ENCODE measurements at regions not wholly inside any gene's neighbourhood (a gene's known extent, or its start where the extent isn't known, plus 50 kb on each side); places are given as distances from the start of the nearest gene placed in this dataset.
A peak's percentile ranks its signal among the peaks of the same experiment; 100 is the strongest.

GRCh38 chr12:87846045-87846444, 183.2 kb downstream of the C12orf50 start:
- peak in 3 of 4 donors; percentile 7 to 17 (median 10) for DNase-seq (ENCODE audit: low read depth in 4 of 4, low spot score in 3 of 4)

- no peak for DNase-seq (ENCODE audit: low read depth in 4 of 4, low spot score in 3 of 4)
Observed at GRCh38 chr12:87841935-87842334, 187.3 kb downstream of the C12orf50 start.

- no peak for DNase-seq (ENCODE audit: low read depth in 4 of 4, low spot score in 3 of 4)
Observed at GRCh38 chr12:87836190-87836589, 193.0 kb downstream of the C12orf50 start.

GRCh38 chr12:87828382-87828973, 200.7 kb downstream of the C12orf50 start:
- no peak for DNase-seq (ENCODE audit: low read depth in 4 of 4, low spot score in 3 of 4)

DNA sequence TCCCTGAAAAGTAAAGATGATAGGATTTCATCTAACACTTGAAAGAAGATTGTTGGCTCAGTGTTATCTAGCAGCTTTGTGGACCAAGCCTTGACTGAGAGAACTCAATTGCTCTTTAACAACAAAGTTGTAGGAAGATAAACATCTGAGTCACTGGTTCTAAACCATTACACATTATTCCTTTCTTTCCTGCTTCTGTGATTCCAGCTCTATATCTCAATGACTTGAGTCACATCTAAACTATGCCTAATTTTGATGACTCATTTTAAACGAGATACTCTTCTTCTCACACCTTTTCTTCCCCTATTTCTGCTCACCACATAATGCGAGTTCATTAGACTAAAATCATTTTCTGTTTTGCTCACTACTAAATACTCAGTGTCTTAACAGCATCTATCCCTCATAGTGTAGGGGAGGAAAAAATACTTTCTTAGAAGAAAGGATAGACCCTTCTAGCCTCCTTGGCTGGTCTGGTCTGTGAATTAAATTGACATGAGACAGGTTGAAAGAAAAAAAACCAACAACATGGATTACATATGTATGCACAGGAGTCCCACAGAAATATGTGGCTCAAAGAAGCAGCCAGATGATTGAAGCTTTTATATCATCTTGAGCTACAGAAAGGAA, 201.4 kb downstream of the C12orf50 start:
- no peak for DNase-seq (ENCODE audit: low read depth in 4 of 4, low spot score in 3 of 4)

- no peak for DNase-seq (ENCODE audit: low read depth in 4 of 4, low spot score in 3 of 4)
Observed at GRCh38 chr12:87822923-87823322, 206.3 kb downstream of the C12orf50 start.

- DNase-seq (ENCODE audit: low read depth in 4 of 4, low spot score in 3 of 4): no peak
Observed at GRCh38 chr12:87820524-87821202, 208.5 kb downstream of the C12orf50 start.

DNA sequence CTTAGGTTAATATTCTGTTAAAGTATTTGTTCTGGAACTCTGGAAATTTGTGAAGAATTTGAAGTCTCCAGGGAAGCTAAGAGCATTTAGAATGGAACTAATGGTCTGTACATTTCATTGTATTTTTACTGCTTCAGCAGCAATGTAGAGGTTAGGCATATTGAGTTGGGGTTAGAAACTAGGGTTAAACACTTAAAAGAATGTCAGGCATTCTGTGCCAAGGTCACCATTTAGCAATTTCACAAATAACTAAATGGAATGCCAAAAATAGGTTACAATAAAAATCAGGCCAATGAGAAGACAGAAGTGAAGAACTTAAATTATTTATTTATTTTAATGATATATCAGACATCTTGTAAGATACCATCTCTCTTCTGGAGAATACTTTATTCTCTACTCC, 210.8 kb downstream of the C12orf50 start:
- no peak for DNase-seq (ENCODE audit: low read depth in 4 of 4, low spot score in 3 of 4)

DNA sequence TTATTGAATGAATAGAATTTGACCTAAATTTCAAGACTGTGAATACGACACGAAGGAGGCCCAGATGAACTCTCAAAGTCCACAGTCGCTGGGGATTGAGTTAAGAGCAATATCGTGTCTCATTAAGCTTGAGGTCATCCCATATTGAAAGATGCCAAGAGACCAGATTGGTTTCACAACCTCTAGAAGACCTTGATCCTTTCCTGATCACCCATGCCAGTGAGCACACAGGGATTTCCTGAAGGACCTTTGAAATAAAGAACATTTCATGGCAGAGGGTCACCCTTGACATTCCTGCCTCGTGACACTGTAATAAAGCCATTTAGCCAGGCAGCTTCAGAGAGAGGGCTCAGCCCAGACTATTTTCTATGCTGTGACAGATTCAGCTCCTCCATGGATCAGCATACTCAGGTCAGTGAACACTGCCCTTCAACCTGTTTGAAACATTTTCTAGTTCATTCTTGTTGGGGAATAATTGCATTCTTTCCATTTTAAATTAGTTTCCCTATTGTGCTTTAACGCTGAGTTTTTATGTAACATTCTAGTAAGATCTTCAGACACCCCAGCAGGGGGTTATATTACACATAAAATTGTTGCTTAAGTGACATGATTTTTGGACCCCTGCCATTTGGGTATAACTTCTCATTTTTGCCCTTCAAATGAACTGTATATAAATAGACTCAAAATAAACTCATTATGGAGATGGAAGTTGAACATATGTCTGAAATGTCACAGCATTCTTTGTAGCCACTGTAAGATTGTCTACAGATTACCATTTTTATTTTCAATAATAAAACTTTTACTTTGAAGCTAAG, 213.2 kb downstream of the C12orf50 start:
- peak in 1 of 4 donors; percentile 32 for DNase-seq (ENCODE audit: low read depth in 4 of 4, low spot score in 3 of 4)

DNA sequence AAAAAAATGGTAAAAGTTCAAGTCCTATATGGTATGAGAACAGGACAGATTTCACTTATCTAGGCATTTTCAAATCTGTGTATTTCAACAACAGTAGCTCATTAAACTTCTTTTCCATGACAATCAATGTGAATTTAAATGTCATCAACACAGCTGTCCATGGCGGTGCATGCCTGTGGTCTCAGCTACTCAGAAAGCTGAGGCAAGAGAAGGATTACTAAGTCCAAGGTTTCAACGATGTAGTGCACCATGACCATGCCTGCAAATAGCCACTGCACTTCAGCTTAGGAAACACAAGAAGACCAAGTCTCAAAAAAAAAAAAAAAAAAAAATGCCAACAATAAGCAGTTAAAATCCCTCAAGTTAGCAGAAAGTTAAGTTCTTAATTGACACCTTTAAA, 214.6 kb downstream of the C12orf50 start:
- no peak for DNase-seq (ENCODE audit: low read depth in 4 of 4, low spot score in 3 of 4)

DNA sequence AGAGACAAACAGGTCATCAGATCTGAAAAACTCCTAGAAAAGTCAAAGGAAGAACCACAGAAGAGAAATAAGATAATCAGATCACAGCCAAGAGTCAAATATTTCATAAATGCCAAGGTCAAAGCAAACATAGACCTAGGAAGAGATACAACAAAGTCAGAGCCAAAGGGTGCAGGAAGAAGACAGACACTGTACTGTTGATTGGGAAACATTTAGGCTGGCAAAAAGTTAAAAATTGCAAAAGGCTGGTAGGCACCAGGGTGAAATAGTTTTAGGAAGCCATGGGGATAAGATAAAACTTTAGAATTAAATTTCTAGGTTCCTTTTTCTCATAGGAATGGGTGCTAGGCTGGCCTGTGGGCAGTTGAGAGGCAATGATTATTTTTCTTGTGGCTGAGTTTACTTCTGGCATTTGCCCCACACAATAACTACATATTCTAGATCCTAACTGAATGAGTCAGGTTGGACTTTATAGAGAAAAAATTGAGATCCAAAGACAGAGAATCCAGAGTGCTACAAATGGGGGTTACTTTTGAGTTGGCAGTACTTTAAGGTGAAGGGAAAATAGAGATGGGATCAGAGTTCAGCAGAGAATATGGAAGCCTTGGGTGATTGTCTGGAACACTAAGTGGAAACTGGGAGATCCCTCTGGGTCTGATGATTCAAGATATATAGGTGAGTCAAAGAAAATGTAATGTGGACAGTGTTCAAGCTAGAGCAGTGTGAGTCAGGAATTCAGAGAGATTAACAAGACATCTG, 215.5 kb downstream of the C12orf50 start:
- no peak for DNase-seq (ENCODE audit: low read depth in 4 of 4, low spot score in 3 of 4)

DNA sequence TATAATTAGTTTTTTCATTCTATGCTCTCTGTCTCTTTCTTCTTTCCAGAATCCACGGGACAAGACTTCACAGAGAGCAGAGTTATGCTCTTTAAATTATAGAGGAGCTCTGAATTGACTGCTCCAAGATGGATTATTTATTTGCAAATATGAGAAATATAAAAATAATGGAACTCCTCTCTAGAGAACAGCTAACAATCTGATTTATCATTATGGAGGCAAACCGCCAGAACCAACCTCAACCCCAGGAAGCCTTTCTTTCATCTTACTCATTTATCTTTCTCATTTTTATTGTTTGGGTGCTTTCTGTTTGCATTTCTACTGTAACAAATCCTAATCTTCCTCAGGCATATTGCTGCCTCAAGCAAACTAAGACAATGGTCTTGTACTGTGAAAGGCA, 216.5 kb downstream of the C12orf50 start:
- DNase-seq (ENCODE audit: low read depth in 4 of 4, low spot score in 3 of 4): no peak

DNA sequence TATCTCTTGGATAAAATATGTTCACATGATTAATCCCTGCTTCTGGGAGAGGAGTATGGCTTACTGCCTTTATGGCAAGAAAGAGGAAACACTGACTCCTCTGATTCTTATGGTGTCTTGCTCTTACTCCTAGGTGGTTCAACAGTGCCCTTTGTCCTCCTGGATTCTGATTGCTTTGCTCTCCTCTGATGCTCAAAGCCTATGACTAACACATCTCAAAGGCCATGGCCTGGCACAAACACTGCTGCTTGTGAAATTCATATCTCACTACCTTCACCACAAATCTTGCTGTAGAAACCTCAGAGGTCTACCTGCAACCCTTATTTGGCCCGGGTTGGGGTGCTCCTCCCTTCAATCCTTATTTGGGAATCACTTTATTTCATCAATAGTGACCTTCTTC, 217.2 kb downstream of the C12orf50 start:
- DNase-seq (ENCODE audit: low read depth in 4 of 4, low spot score in 3 of 4): no peak

GRCh38 chr12:87809916-87810315, 219.3 kb downstream of the C12orf50 start:
- no peak for DNase-seq (ENCODE audit: low read depth in 4 of 4, low spot score in 3 of 4)

DNA sequence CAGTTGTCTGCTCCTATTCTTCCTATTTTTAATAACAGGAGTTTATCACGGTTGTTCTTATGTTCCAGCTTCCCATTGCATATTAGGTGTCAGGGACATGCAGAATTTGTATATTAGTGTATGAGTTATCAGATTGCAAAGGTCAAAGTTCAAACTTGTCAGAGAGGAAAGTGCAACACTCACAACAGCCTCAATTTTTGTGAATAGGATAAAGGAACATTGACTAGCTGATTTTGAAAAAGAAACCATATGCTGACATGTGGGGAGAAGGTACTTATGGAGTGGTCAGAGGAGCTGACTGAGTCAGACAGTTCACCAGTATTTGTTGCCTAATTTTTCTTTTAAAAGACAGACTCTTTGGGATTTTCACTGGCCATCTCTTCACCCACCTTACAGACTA, 222.1 kb downstream of the C12orf50 start:
- no peak for DNase-seq (ENCODE audit: low read depth in 4 of 4, low spot score in 3 of 4)

- DNase-seq (ENCODE audit: low read depth in 4 of 4, low spot score in 3 of 4): no peak
Observed at GRCh38 chr12:87806310-87806709, 222.9 kb downstream of the C12orf50 start.

GRCh38 chr12:87804386-87804785, 224.8 kb downstream of the C12orf50 start:
- DNase-seq (ENCODE audit: low read depth in 4 of 4, low spot score in 3 of 4): no peak

GRCh38 chr12:87802721-87803011, 226.5 kb downstream of the C12orf50 start:
- DNase-seq (ENCODE audit: low read depth in 4 of 4, low spot score in 3 of 4): no peak

DNA sequence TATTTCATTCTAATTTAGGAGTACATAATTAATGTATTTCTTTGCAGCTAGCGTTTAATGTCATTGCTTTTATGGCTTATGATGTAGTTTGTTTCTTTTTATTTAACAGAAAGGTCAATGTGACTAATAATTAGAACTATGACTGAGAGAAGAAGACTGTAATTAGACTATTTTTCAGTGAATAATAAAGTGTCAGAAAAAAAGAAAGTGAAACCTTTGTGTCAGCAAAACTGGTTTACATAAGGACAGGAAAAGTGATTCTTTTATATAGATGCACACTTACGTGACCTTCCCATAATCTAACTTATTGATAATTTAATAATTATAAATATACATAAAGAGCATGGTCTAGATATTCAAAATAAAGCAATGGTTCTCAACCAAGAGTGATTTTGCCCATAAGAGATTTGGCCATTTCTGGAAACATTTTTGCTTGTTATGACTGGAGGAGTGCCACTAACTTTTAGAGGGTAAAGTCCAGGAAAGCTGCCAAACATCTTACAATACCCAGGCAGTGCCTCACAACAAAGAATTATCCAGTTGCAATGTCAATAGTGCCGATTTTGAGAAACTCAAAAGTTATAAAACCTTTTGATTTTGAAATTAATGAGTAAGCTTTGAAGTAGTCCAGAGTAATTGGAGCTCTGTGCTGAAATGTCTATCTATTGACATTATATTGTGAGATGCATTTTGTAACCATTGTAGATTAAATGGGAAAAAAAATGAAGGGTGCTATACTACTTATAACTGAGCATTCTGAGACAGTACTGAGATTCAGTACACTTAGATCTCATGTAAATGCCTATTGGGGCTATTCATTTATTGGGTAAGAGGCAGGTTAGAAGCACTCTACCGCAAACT, 227.1 kb downstream of the C12orf50 start:
- DNase-seq (ENCODE audit: low read depth in 4 of 4, low spot score in 3 of 4): no peak

- DNase-seq (ENCODE audit: low read depth in 4 of 4, low spot score in 3 of 4): no peak
Observed at GRCh38 chr12:87796961-87797516, 232.2 kb downstream of the C12orf50 start.

All from left renal pelvis (tissue), 4 donors.